Endothelial cell of umbilical vein (primary cell): ENCODE measurements at regions not wholly inside any gene's neighbourhood (a gene's known extent, or its start where the extent isn't known, plus 50 kb on each side); places are given as distances from the start of the nearest gene placed in this dataset.

Source experiments
- BruUV-seq: library from RNA; stranded (reverse); fragments of 400-500 nt; replicated peaks from 2 replicates; lab custom pipeline; 2021; lab: Mats Ljungman, UMichigan
- CTCF ChIA-PET: fragments of 300-600, 350-600 bp; sonication (Branson Sonifier 250); formaldehyde crosslinking; loops from one replicate; lab custom pipeline; 2021; ENCODE audit warnings: antibody characterized with exemption, inconsistent platforms; lab: Charles Lee
- POLR2A ChIA-PET: fragments of 300-600, 350-600 bp; sonication (Branson Sonifier 250); formaldehyde crosslinking; loops from one replicate; lab custom pipeline; 2021; ENCODE audit warnings: antibody characterized with exemption, inconsistent platforms; lab: Charles Lee
- DNase-seq: peaks from one replicate; pipeline ENCODE4 v3.0.0-alpha.2; 2011; ENCODE audit warnings: low read depth, low spot score
- FAIRE-seq: peaks from 2 replicates; lab custom pipeline; 2011; peaks lifted over from hg19 to GRCh38; lab: Jason Lieb, UNC
- H2AFZ ChIP-seq: 2 replicates; pipeline ENCODE4 v1.6.0; 2012; ENCODE audit warnings: low read depth, low read length, control low read depth, inconsistent platforms
- H3K27ac ChIP-seq: 2 replicates; pipeline ENCODE4 v1.5.1; 2011; ENCODE audit warnings: low read depth, mild to moderate bottlenecking, control low read depth, low read length, moderate library complexity; ENCODE audit not compliant: insufficient read depth
- H3K27me3 ChIP-seq, 2 experiments: 2 replicates each; pipeline versions ENCODE4 v1.6.0 to v1.6.1; 2011; ENCODE audit warnings: low read length in 2 of 2, mixed read lengths in 1 of 2; ENCODE audit not compliant: control insufficient read depth in 2 of 2, insufficient read depth in 2 of 2
- H3K36me3 ChIP-seq, 2 experiments: 2 replicates in 1 of 2; 3 replicates in 1 of 2; pipeline ENCODE4 v1.5.1; 2011; ENCODE audit warnings: low read length in 2 of 2, mild to moderate bottlenecking in 1 of 2, moderate library complexity in 1 of 2; ENCODE audit not compliant: control insufficient read depth in 2 of 2, insufficient read depth in 2 of 2; ENCODE audit errors: extremely low read depth in 1 of 2
- H3K4me1 ChIP-seq: 3 replicates; pipeline ENCODE4 v1.5.1; 2011; ENCODE audit warnings: mild to moderate bottlenecking, low read length; ENCODE audit not compliant: control insufficient read depth, insufficient read depth; ENCODE audit errors: extremely low read depth
- H3K4me2 ChIP-seq: 2 replicates; pipeline ENCODE4 v1.6.1; 2011; ENCODE audit warnings: low read length, control low read depth, mixed read lengths; ENCODE audit not compliant: insufficient read depth
- H3K4me3 ChIP-seq, 3 experiments: fragments of 200-600 bp in 1 of 3; sonication (generic), shearing (Covaris generic) in 1 of 3; replicated peaks in 1 of 3; 2 replicates each; pipeline ENCODE4 v1.5.1; 2011 to 2016; ENCODE audit warnings: control low read depth in 3 of 3, low read length in 3 of 3, mild to moderate bottlenecking in 2 of 3, inconsistent platforms in 1 of 3, low read depth in 1 of 3, moderate library complexity in 1 of 3; ENCODE audit not compliant: insufficient read depth in 1 of 3
- H3K79me2 ChIP-seq: 2 replicates; pipeline ENCODE4 v1.6.0; 2012; ENCODE audit warnings: low read length, inconsistent platforms; ENCODE audit not compliant: control insufficient read depth, insufficient read depth
- H3K9ac ChIP-seq: replicated peaks from 2 replicates; pipeline ENCODE3; 2011; ENCODE audit warnings: low read length, control low read depth; ENCODE audit not compliant: insufficient read depth; ENCODE audit errors: extremely low read depth
- H3K9me1 ChIP-seq: replicated peaks from 3 replicates; pipeline ENCODE4 v1.6.0; 2011; ENCODE audit warnings: mild to moderate bottlenecking, low read length; ENCODE audit not compliant: control insufficient read depth, insufficient read depth; ENCODE audit errors: extremely low read depth
- H3K9me3 ChIP-seq: replicated peaks from 2 replicates; pipeline ENCODE4 v1.5.1; 2012; ENCODE audit warnings: low read length, inconsistent platforms; ENCODE audit not compliant: control insufficient read depth, insufficient read depth
- H4K20me1 ChIP-seq: replicated peaks from 2 replicates; pipeline ENCODE3; 2011; ENCODE audit warnings: mild to moderate bottlenecking, low read length; ENCODE audit not compliant: control insufficient read depth, insufficient read depth; ENCODE audit errors: extremely low read depth
- EZH2 ChIP-seq: IDR thresholded peaks from 2 replicates; pipeline ENCODE4 v1.6.1; 2012; ENCODE audit warnings: borderline replicate concordance, low read depth, mild to moderate bottlenecking, moderate library complexity, low read length, inconsistent platforms; ENCODE audit not compliant: severe bottlenecking
- FOS ChIP-seq: IDR thresholded peaks from 2 replicates; pipeline ENCODE4 v1.6.1; 2011; ENCODE audit warnings: mild to moderate bottlenecking, low read length, moderate library complexity, borderline replicate concordance; ENCODE audit not compliant: insufficient read depth
- GATA2 ChIP-seq: IDR thresholded peaks from 2 replicates; pipeline ENCODE4 v1.7.0; 2011; ENCODE audit warnings: low read depth, mild to moderate bottlenecking, moderate library complexity, mixed read lengths, low read length; ENCODE audit not compliant: insufficient read length, insufficient read depth
- JUN ChIP-seq: IDR thresholded peaks from 2 replicates; pipeline ENCODE4 v1.6.1; 2011; ENCODE audit warnings: borderline replicate concordance, low read depth; ENCODE audit not compliant: insufficient read length, insufficient read depth
- MAX ChIP-seq: IDR thresholded peaks from 2 replicates; pipeline ENCODE4 v1.6.1; 2011; ENCODE audit not compliant: insufficient read depth, insufficient read length
- MYC ChIP-seq: IDR thresholded peaks from one replicate; pipeline ENCODE4 v1.6.1; 2011; ENCODE audit warnings: mild to moderate bottlenecking, low read depth, low read length
- POLR2A ChIP-seq: IDR thresholded peaks from 2 replicates; pipeline ENCODE4 v1.6.1; 2012; ENCODE audit warnings: low read depth, mild to moderate bottlenecking, control low read depth, low read length
- POLR2AphosphoS5 ChIP-seq: IDR thresholded peaks from 2 replicates; pipeline ENCODE4 v1.6.1; 2012; ENCODE audit warnings: low read depth, mild to moderate bottlenecking, control low read depth, low read length, moderate library complexity; ENCODE audit not compliant: insufficient read depth
- dilution Hi-C: fragments of 300-500 bp; cut with MboI; formaldehyde crosslinking; loops from one replicate; pipeline ENCODE4 v1.15.0; 2019; ENCODE audit warnings: low sequenced_read_pairs; ENCODE audit not compliant: extremely low pct_ligation_motif_present
- intact Hi-C: fragments of 100-400 bp; cut with micrococcal nuclease; formaldehyde crosslinking; loops from one replicate; pipeline ENCODE4 v1.10.0; 2022
- TF ChIP-seq, protein P1 (sequence below), 2 donors: IDR thresholded peaks; 1 replicate in 1 of 2; 2 replicates in 1 of 2; pipeline ENCODE4 v1.5.1; 2011; ENCODE audit warnings: low read length in 2 of 2, mild to moderate bottlenecking in 2 of 2, moderate library complexity in 2 of 2, control low read depth in 1 of 2, inconsistent platforms in 1 of 2, low read depth in 1 of 2; ENCODE audit not compliant: insufficient read depth in 1 of 2; ENCODE audit errors: extremely low read depth in 1 of 2

DNA sequence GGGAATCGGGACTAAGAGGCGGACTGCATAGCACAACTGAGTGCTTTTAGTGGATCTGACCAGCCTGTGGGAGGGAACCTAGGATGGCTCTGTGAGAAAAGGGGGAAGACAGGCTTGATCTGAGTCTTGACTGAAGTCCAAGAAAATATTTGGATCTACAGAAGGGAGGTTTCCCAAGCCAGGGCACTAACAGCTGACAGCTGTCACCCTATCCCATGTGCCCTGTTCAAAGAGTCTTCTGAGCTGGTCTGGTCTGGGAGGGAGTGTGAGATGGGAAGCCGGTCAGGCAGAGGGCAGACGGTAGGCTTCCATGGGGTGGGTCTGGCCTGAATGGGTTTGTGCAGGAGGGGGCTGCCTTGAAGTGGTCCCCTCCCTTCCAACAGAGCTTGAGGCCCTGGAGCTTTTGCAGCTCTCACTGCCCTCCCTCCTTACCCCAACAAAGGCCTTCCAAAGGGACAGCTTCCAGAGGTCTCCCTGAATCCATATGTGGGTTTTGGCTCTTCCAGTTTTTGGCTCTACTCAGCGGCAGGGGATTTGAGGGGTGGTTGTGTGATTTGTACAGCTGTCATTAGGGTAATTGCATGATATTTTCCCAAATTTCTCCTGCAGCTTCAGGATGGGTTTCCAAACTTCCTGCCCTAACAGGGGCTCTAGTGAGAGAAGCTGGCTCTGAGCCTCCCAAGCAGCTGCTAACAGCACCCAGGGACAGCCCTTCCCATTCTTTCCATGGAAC is 643.7 kb downstream of the BCOR start:
- no peak for FAIRE-seq

More for the DNA sequence above, 643.7 kb downstream of the BCOR start:
- TF ChIP-seq JUN, result no peak
- no peak for TF ChIP-seq GATA2
- no peak for TF ChIP-seq MYC
- TF ChIP-seq POLR2AphosphoS5, result no peak
- no peak for TF ChIP-seq POLR2A
- TF ChIP-seq MAX, result no peak
- no peak for TF ChIP-seq EZH2
- TF ChIP-seq, protein P1, sequence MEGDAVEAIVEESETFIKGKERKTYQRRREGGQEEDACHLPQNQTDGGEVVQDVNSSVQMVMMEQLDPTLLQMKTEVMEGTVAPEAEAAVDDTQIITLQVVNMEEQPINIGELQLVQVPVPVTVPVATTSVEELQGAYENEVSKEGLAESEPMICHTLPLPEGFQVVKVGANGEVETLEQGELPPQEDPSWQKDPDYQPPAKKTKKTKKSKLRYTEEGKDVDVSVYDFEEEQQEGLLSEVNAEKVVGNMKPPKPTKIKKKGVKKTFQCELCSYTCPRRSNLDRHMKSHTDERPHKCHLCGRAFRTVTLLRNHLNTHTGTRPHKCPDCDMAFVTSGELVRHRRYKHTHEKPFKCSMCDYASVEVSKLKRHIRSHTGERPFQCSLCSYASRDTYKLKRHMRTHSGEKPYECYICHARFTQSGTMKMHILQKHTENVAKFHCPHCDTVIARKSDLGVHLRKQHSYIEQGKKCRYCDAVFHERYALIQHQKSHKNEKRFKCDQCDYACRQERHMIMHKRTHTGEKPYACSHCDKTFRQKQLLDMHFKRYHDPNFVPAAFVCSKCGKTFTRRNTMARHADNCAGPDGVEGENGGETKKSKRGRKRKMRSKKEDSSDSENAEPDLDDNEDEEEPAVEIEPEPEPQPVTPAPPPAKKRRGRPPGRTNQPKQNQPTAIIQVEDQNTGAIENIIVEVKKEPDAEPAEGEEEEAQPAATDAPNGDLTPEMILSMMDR (IDR thresholded peaks at IDR 0.05; ENCODE audit: extremely low read depth in 1 of 2, insufficient read depth in 1 of 2, low read depth in 1 of 2, low read length in 2 of 2), result no peak
- no peak for TF ChIP-seq FOS
- Histone ChIP-seq H3K9ac (no peak overlapping the region), H3K4me3 (no peak overlapping the region), H3K79me2 (no peaks in the 10 kb centered on the region), H3K27me3 (no peaks in the 10 kb centered on the region), H3K9me1 (no peaks in the 10 kb centered on the region), H3K9me3 (no peaks in the 10 kb centered on the region), H3K4me1 (no peaks in the 10 kb centered on the region), H3K27ac (no peak overlapping the region), H3K4me2 (no peak overlapping the region), H2AFZ (no peak overlapping the region), H3K36me3 (no peaks in the 10 kb centered on the region), H4K20me1 (no peaks in the 10 kb centered on the region)
- DNase-seq, result no peak
- POLR2A ChIA-PET, result no interaction called here
- BruUV-seq, result no TSS peak
- dilution Hi-C loops (no loop called here), intact Hi-C loops (no loop called here)
- CTCF ChIA-PET, result no interaction called here
